ENCODE measurements at regions not wholly inside any gene's neighbourhood (a gene's known extent, or its start where the extent isn't known, plus 50 kb on each side); places are given as distances from the start of the nearest gene placed in this dataset.

- no peaks in the 10 kb centered on the region for H3K27me3 Mint-ChIP-seq (ENCODE audit: insufficient read depth, low read depth, poor library complexity)
- Histone ChIP-seq H3K4me3 (no peak overlapping the region), H3K4me2 (no peak overlapping the region), H4K20me1 (replicated peaks; ENCODE audit: insufficient read depth) (no peaks in the 10 kb centered on the region), H3K79me2 (replicated peaks; ENCODE audit: insufficient read depth) (no peaks in the 10 kb centered on the region), H3K27me3 (ENCODE audit: insufficient read depth) (no peaks in the 10 kb centered on the region), H3K4me1 (ENCODE audit: insufficient read depth) (no peaks in the 10 kb centered on the region), H3K9me2 (ENCODE audit: insufficient read depth) (no peaks in the 10 kb centered on the region), H3K36me3 (ENCODE audit: insufficient read depth) (peaks cover 23% of the 10 kb centered on the region), H2AFZ (no peak overlapping the region), H3F3A (replicated peaks; ENCODE audit: low read depth) (no peaks in the 10 kb centered on the region), H3K27ac (ENCODE audit: low read depth) (no peak overlapping the region)
- ATAC-seq (no peak), DNase-seq (ENCODE audit: low spot score) (no peak)
- H3K4me3 Mint-ChIP-seq, result no peak overlapping the region
- TF ChIP-seq EZH2 (IDR thresholded peaks at IDR 0.05; ENCODE audit: low read depth, unreplicated experiment), result no peak
- TF ChIP-seq NANOG (IDR thresholded peaks at IDR 0.05; ENCODE audit: borderline replicate concordance), result no peak
- no peak for TF ChIP-seq REST (IDR thresholded peaks at IDR 0.05; ENCODE audit: unreplicated experiment)
- TF ChIP-seq ZNF114 (CRISPR knock-in tag; IDR thresholded peaks at IDR 0.05), result no peak
- TF ChIP-seq ETS1 (IDR thresholded peaks at IDR 0.05), result no peak
- TF ChIP-seq STAT1 (IDR thresholded peaks at IDR 0.05; ENCODE audit: unreplicated experiment), result no peak
- no peak for TF ChIP-seq ZNF462 (CRISPR knock-in tag; IDR thresholded peaks at IDR 0.05)
- no peak for TF ChIP-seq CREB1 (CRISPR knock-in tag; IDR thresholded peaks at IDR 0.05; ENCODE audit: low read depth)
- no peak for TF ChIP-seq EZH2phosphoT487 (IDR thresholded peaks at IDR 0.05; ENCODE audit: unreplicated experiment)
- TF ChIP-seq JUNB (IDR thresholded peaks at IDR 0.05; ENCODE audit: unreplicated experiment), result no peak
- TF ChIP-seq ZNF331 (CRISPR knock-in tag; IDR thresholded peaks at IDR 0.05; ENCODE audit: low read depth), result no peak
- no peak for TF ChIP-seq CTCF (conservative IDR thresholded peaks at IDR 0.05; ENCODE audit: low read depth in 2 of 2)
- TF ChIP-seq POLR2AphosphoS5 (IDR thresholded peaks at IDR 0.05; ENCODE audit: low read depth), result no peak
- no peak overlapping the region for H3K27ac Mint-ChIP-seq
- H3K9me3 Mint-ChIP-seq, result peaks cover 31% of the 10 kb centered on the region
- peaks cover 25% of the 10 kb centered on the region; the same call in 2 of the 3 replicates for H3K36me3 Mint-ChIP-seq (ENCODE audit: low read depth)
- H3K4me1 Mint-ChIP-seq, result no peaks in the 10 kb centered on the region
Measured at GRCh38 chr12:128205145-128205544, 61.8 kb upstream of the TMEM132C start.
